ENCODE measurements at regions not wholly inside any gene's neighbourhood (a gene's known extent, or its start where the extent isn't known, plus 50 kb on each side); places are given as distances from the start of the nearest gene placed in this dataset.

DNA sequence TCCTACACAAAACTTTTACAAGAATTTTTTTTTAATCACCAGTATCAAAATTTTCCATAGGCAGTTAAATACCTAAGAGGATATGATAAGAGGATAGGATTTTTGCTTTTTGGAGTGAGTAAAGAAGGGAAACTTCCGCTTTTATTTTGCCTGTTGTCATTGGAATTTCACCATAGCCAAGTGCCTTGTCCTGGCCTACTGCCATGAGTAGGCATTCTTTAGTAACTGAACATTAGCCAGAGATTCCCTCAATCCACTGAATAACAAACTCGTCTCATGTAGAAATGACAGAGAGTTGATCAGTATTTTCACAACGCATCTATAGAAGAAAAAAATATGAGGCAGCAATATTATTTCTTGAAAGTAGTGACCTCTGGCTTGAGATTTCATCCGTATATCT, 289.6 kb upstream of the ADAMTSL1 start:
- no peak for TF ChIP-seq POLR2A (IDR thresholded peaks at IDR 0.05)
- TF ChIP-seq, protein P1, sequence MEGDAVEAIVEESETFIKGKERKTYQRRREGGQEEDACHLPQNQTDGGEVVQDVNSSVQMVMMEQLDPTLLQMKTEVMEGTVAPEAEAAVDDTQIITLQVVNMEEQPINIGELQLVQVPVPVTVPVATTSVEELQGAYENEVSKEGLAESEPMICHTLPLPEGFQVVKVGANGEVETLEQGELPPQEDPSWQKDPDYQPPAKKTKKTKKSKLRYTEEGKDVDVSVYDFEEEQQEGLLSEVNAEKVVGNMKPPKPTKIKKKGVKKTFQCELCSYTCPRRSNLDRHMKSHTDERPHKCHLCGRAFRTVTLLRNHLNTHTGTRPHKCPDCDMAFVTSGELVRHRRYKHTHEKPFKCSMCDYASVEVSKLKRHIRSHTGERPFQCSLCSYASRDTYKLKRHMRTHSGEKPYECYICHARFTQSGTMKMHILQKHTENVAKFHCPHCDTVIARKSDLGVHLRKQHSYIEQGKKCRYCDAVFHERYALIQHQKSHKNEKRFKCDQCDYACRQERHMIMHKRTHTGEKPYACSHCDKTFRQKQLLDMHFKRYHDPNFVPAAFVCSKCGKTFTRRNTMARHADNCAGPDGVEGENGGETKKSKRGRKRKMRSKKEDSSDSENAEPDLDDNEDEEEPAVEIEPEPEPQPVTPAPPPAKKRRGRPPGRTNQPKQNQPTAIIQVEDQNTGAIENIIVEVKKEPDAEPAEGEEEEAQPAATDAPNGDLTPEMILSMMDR (IDR thresholded peaks at IDR 0.05): no peak

Measured in esophagus squamous epithelium (tissue), 4 donors.